Glutamatergic neuron (in vitro differentiated cells): ENCODE measurements at regions not wholly inside any gene's neighbourhood (a gene's known extent, or its start where the extent isn't known, plus 50 kb on each side); places are given as distances from the start of the nearest gene placed in this dataset.

Experiments
- DNase-seq: peaks from one replicate; pipeline ENCODE4 v3.0.0; 2022
- H3K27ac Mint-ChIP-seq: one replicate; pipeline ENCODE4 v1.8.0; 2020; ENCODE audit warnings: mild to moderate bottlenecking, mixed read lengths, inconsistent platforms; ENCODE audit not compliant: unreplicated experiment
- H3K27me3 Mint-ChIP-seq: one replicate; pipeline ENCODE4 v1.8.0; 2020; ENCODE audit warnings: mild to moderate bottlenecking, moderate library complexity, mixed read lengths, inconsistent platforms; ENCODE audit not compliant: unreplicated experiment
- H3K36me3 Mint-ChIP-seq: one replicate; pipeline ENCODE4 v1.8.0; 2020; ENCODE audit warnings: mild to moderate bottlenecking, mixed read lengths, inconsistent platforms; ENCODE audit not compliant: unreplicated experiment
- H3K4me1 Mint-ChIP-seq: one replicate; pipeline ENCODE4 v1.8.0; 2020; ENCODE audit warnings: mild to moderate bottlenecking, low read depth, mixed read lengths, inconsistent platforms; ENCODE audit not compliant: unreplicated experiment
- H3K4me3 Mint-ChIP-seq: one replicate; pipeline ENCODE4 v1.8.0; 2020; ENCODE audit warnings: mild to moderate bottlenecking, mixed read lengths, inconsistent platforms; ENCODE audit not compliant: unreplicated experiment
- H3K9me3 Mint-ChIP-seq: one replicate; pipeline ENCODE4 v1.8.0; 2020; ENCODE audit warnings: mild to moderate bottlenecking, moderate library complexity, mixed read lengths, inconsistent platforms; ENCODE audit not compliant: unreplicated experiment
- CTCF ChIP-seq: fragments of 200-600 bp; sonication (generic); IDR thresholded peaks from one replicate; pipeline ENCODE4 v1.5.0; 2021; ENCODE audit not compliant: partially characterized antibody, unreplicated experiment

- H3K9me3 Mint-ChIP-seq = no peaks in the 10 kb centered on the region
- DNase-seq = no peak
- no peak overlapping the region for H3K4me3 Mint-ChIP-seq
- H3K27me3 Mint-ChIP-seq = peaks cover 4% of the 10 kb centered on the region
- no peaks in the 10 kb centered on the region for H3K36me3 Mint-ChIP-seq
- H3K4me1 Mint-ChIP-seq = no peaks in the 10 kb centered on the region
- no peak for TF ChIP-seq CTCF
- no peak overlapping the region for H3K27ac Mint-ChIP-seq
These were observed 149.2 kb downstream of the EMP1 start for GRCh38 chr12:13345722-13346121.

GRCh38 chr12:13343375-13343774, 146.8 kb downstream of the EMP1 start:
- H3K27ac Mint-ChIP-seq = no peak overlapping the region
- no peak overlapping the region for H3K4me3 Mint-ChIP-seq
- no peak for TF ChIP-seq CTCF
- DNase-seq = no peak
- no peaks in the 10 kb centered on the region for H3K4me1 Mint-ChIP-seq
- no peaks in the 10 kb centered on the region for H3K36me3 Mint-ChIP-seq
- H3K27me3 Mint-ChIP-seq = peaks cover 2% of the 10 kb centered on the region
- no peaks in the 10 kb centered on the region for H3K9me3 Mint-ChIP-seq

- no peak overlapping the region for H3K27ac Mint-ChIP-seq
- TF ChIP-seq CTCF = no peak
- no peaks in the 10 kb centered on the region for H3K4me1 Mint-ChIP-seq
- H3K36me3 Mint-ChIP-seq = no peaks in the 10 kb centered on the region
- DNase-seq = no peak
- no peak overlapping the region for H3K4me3 Mint-ChIP-seq
- H3K27me3 Mint-ChIP-seq = peaks cover 2% of the 10 kb centered on the region
- no peaks in the 10 kb centered on the region for H3K9me3 Mint-ChIP-seq
These were observed 146.4 kb downstream of the EMP1 start for GRCh38 chr12:13342971-13343370.

- H3K36me3 Mint-ChIP-seq = no peaks in the 10 kb centered on the region
- H3K4me3 Mint-ChIP-seq = no peak overlapping the region
- no peaks in the 10 kb centered on the region for H3K9me3 Mint-ChIP-seq
- H3K27ac Mint-ChIP-seq = no peak overlapping the region
- TF ChIP-seq CTCF = no peak
- DNase-seq = no peak
- no peaks in the 10 kb centered on the region for H3K4me1 Mint-ChIP-seq
- H3K27me3 Mint-ChIP-seq = no peaks in the 10 kb centered on the region
These were observed 143.6 kb downstream of the EMP1 start for GRCh38 chr12:13340149-13340548.

- TF ChIP-seq CTCF = no peak
- Mint-ChIP-seq H3K9me3 (no peaks in the 10 kb centered on the region), H3K4me1 (no peaks in the 10 kb centered on the region), H3K27ac (no peak overlapping the region), H3K36me3 (no peaks in the 10 kb centered on the region), H3K4me3 (no peak overlapping the region), H3K27me3 (no peaks in the 10 kb centered on the region)
- DNase-seq = no peak
These were observed 143.0 kb downstream of the EMP1 start for GRCh38 chr12:13339538-13339937.
